HepG2 (cell line): ENCODE measurements at regions not wholly inside any gene's neighbourhood (a gene's known extent, or its start where the extent isn't known, plus 50 kb on each side); places are given as distances from the start of the nearest gene placed in this dataset.

Experiments used
- ATAC-seq: fragments of 200-7000 bp; cut with Tn5 transposase; 3 replicates; pipeline ENCODE4 v1.9.1; 2020; ENCODE audit warnings: mild to moderate bottlenecking, moderate library complexity
- BruUV-seq: library from RNA; stranded (reverse); fragments of 400-500 nt; replicated peaks from 2 replicates; lab custom pipeline; 2021; lab: Mats Ljungman, UMichigan
- CTCF ChIA-PET: fragments of 300-600 bp; formaldehyde crosslinking; extraction: SDS; loops from one replicate; lab custom pipeline; 2021; ENCODE audit warnings: low total read pairs, inconsistent platforms, low intra/inter-chr PET ratio; lab: Yijun Ruan, JAX
- POLR2A ChIA-PET: fragments of 350-600 bp; sonication (Branson Sonifier 250); formaldehyde crosslinking; loops from one replicate; lab custom pipeline; 2020; ENCODE audit warnings: antibody characterized with exemption, inconsistent platforms; lab: Yijun Ruan, JAX
- DNase-seq: peaks from one replicate; pipeline ENCODE4 v3.0.0-alpha.2; 2015; ENCODE audit warnings: low spot score
- FAIRE-seq: peaks from 3 replicates; lab custom pipeline; 2011; peaks lifted over from hg19 to GRCh38; lab: Jason Lieb, UNC
- H2AFZ ChIP-seq: one replicate; pipeline ENCODE4 v1.6.1; 2011; ENCODE audit warnings: low read length, inconsistent platforms
- H3K27ac ChIP-seq: fragments of 300-600 bp; 3 replicates; pipeline ENCODE4 v1.8.0; 2011; ENCODE audit warnings: mixed run types, mild to moderate bottlenecking, mixed read lengths, low read length, inconsistent platforms; ENCODE audit not compliant: insufficient read depth; ENCODE audit errors: extremely low read length
- H3K27me3 ChIP-seq, 2 experiments: fragments of 200-600 bp in 1 of 2; 2 replicates in 1 of 2; 3 replicates in 1 of 2; pipeline versions ENCODE4 v1.6.0 to v1.8.0; 2011; ENCODE audit warnings: low read length in 2 of 2, mild to moderate bottlenecking in 2 of 2, moderate library complexity in 2 of 2, inconsistent platforms in 1 of 2; ENCODE audit not compliant: insufficient read depth in 2 of 2, control insufficient read depth in 1 of 2
- H3K36me3 ChIP-seq, 2 experiments: fragments of 200-600 bp in 1 of 2; replicated peaks in 1 of 2; 2 replicates in 1 of 2; 3 replicates in 1 of 2; pipeline versions ENCODE4 v1.5.1 to v1.8.0; 2011; ENCODE audit warnings: low read length in 2 of 2, inconsistent platforms in 1 of 2; ENCODE audit not compliant: insufficient read depth in 2 of 2, control insufficient read depth in 1 of 2
- H3K4me1 ChIP-seq: 2 replicates; pipeline ENCODE4 v1.5.1; 2012; ENCODE audit warnings: low read length, inconsistent platforms; ENCODE audit not compliant: insufficient read depth
- H3K4me2 ChIP-seq: 2 replicates; pipeline ENCODE4 v1.6.0; 2011; ENCODE audit warnings: low read depth, low read length, inconsistent platforms
- H3K4me3 ChIP-seq, 3 experiments: fragments of 200-600 bp in 1 of 3; sonication (generic), shearing (Covaris generic) in 1 of 3; replicated peaks in 1 of 3; 2 replicates each; pipeline ENCODE4 v1.5.1; 2011 to 2016; ENCODE audit warnings: low read length in 3 of 3, inconsistent platforms in 2 of 3, low read depth in 2 of 3, mild to moderate bottlenecking in 2 of 3, control low read depth in 1 of 3, mixed read lengths in 1 of 3; ENCODE audit not compliant: insufficient read depth in 1 of 3
- H3K79me2 ChIP-seq: one replicate; pipeline ENCODE4 v1.6.1; 2011; ENCODE audit warnings: low read length, inconsistent platforms; ENCODE audit not compliant: insufficient read depth
- H3K9ac ChIP-seq: 2 replicates; pipeline ENCODE4 v1.6.0; 2011; ENCODE audit warnings: mild to moderate bottlenecking, low read depth, low read length, inconsistent platforms; ENCODE audit not compliant: insufficient read depth
- H3K9me3 ChIP-seq: 2 replicates; pipeline ENCODE4 v1.5.1; 2012; ENCODE audit warnings: mild to moderate bottlenecking, low read length
- H4K20me1 ChIP-seq: 2 replicates; pipeline ENCODE4 v1.6.0; 2011; ENCODE audit warnings: inconsistent platforms, mild to moderate bottlenecking, low read length, moderate library complexity; ENCODE audit not compliant: insufficient read depth
- KLF13 ChIP-seq: sonication (generic); formaldehyde crosslinking; IDR thresholded peaks from 2 replicates; pipeline ENCODE4 v1.4.0; 2020; ENCODE audit warnings: mild to moderate bottlenecking, missing genetic modification reagents
- MEIS1 ChIP-seq: sonication (generic); formaldehyde crosslinking; IDR thresholded peaks from 2 replicates; pipeline ENCODE4 v1.9.0; 2021; ENCODE audit warnings: mild to moderate bottlenecking, missing genetic modification reagents, moderate library complexity, borderline replicate concordance
- TCF7 ChIP-seq: sonication (generic); IDR thresholded peaks from 2 replicates; pipeline ENCODE4 v1.6.1; 2016; ENCODE audit warnings: antibody characterized with exemption, low read depth
- ZKSCAN1 ChIP-seq: fragments of 150-350 bp; IDR thresholded peaks from 2 replicates; pipeline ENCODE4 v1.6.1; 2014; ENCODE audit warnings: low read length
- ZNF296 ChIP-seq: sonication (generic); formaldehyde crosslinking; conservative IDR thresholded peaks from 2 replicates; pipeline ENCODE4 v1.5.0; 2020; ENCODE audit warnings: mild to moderate bottlenecking, missing genetic modification reagents
- ZNF337 ChIP-seq: sonication (generic); formaldehyde crosslinking; IDR thresholded peaks from 2 replicates; pipeline ENCODE4 v1.5.1; 2020; ENCODE audit warnings: missing genetic modification reagents, low read depth, mild to moderate bottlenecking, borderline replicate concordance
- ZNF749 ChIP-seq: sonication (generic); formaldehyde crosslinking; IDR thresholded peaks from 2 replicates; pipeline ENCODE4 v1.8.0; 2022; ENCODE audit warnings: mild to moderate bottlenecking, missing genetic modification reagents, moderate library complexity, borderline replicate concordance
- WGBS: methylation state at CpG from one replicate; pipeline ENCODE4 v1.1.6; 2017; ENCODE audit warnings: low lambda C conversion rate; 5-methylcytosine and 5-hydroxymethylcytosine counted together
- in situ Hi-C: cut with HindIII; loops from 2 replicates; pipeline ENCODE4 v1.10.0; 2017; ENCODE audit warnings: low pct_unique_long_range_greater_than_20kb; ENCODE audit not compliant: extremely low pct_ligation_motif_present
- intact Hi-C: fragments of 100-400 bp; cut with micrococcal nuclease; formaldehyde crosslinking; loops from one replicate; pipeline ENCODE4 v1.10.0; 2022; ENCODE audit not compliant: unreplicated experiment
- TF ChIP-seq, protein P1 (sequence below): sonication (generic); formaldehyde crosslinking; IDR thresholded peaks from 2 replicates; pipeline ENCODE4 v1.5.1; 2020; ENCODE audit warnings: mild to moderate bottlenecking, missing genetic modification reagents, moderate library complexity

DNA sequence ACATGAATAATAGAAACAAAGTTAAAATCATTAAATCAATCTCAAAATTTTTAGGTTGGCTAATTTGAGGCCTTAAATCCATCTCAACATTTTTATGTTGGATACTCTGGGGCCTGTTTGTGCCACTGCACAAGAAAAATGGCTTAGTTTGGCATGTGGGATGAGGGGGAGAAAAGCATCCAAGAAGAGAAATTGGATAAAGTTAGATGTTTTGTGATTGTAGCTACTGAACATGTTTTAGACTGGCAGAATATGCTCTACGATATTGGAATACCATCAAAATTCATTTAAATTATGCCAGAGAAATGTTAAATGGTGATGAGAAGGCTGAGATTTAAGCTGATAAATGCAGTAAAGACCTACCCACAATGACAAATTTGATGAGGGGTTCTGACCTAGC, 376.9 kb downstream of the CXXC4 start:
- Histone ChIP-seq H3K9ac (no peak overlapping the region), H3K4me1 (no peaks in the 10 kb centered on the region), H3K4me3 (no peak overlapping the region), H3K27ac (no peak overlapping the region), H3K4me2 (no peak overlapping the region), H4K20me1 (no peaks in the 10 kb centered on the region), H3K9me3 (peaks cover 26% of the 10 kb centered on the region), H3K79me2 (no peaks in the 10 kb centered on the region), H3K27me3 (no peaks in the 10 kb centered on the region), H2AFZ (no peak overlapping the region), H3K36me3 (no peaks in the 10 kb centered on the region)
- ChIA-PET POLR2A (no interaction called here), CTCF (no interaction called here)
- ATAC-seq (no peak), FAIRE-seq (no peak), DNase-seq (no peak)
- in situ Hi-C loops = no loop called here
- intact Hi-C loops = no loop called here
- BruUV-seq = no TSS peak
- 0% methylated on average over 1 of the region's 1 CpG for WGBS
- TF ChIP-seq ZNF337 = no peak
- TF ChIP-seq ZKSCAN1 = no peak
- TF ChIP-seq ZNF749 (CRISPR knock-in tag) = no peak
- TF ChIP-seq, protein P1, sequence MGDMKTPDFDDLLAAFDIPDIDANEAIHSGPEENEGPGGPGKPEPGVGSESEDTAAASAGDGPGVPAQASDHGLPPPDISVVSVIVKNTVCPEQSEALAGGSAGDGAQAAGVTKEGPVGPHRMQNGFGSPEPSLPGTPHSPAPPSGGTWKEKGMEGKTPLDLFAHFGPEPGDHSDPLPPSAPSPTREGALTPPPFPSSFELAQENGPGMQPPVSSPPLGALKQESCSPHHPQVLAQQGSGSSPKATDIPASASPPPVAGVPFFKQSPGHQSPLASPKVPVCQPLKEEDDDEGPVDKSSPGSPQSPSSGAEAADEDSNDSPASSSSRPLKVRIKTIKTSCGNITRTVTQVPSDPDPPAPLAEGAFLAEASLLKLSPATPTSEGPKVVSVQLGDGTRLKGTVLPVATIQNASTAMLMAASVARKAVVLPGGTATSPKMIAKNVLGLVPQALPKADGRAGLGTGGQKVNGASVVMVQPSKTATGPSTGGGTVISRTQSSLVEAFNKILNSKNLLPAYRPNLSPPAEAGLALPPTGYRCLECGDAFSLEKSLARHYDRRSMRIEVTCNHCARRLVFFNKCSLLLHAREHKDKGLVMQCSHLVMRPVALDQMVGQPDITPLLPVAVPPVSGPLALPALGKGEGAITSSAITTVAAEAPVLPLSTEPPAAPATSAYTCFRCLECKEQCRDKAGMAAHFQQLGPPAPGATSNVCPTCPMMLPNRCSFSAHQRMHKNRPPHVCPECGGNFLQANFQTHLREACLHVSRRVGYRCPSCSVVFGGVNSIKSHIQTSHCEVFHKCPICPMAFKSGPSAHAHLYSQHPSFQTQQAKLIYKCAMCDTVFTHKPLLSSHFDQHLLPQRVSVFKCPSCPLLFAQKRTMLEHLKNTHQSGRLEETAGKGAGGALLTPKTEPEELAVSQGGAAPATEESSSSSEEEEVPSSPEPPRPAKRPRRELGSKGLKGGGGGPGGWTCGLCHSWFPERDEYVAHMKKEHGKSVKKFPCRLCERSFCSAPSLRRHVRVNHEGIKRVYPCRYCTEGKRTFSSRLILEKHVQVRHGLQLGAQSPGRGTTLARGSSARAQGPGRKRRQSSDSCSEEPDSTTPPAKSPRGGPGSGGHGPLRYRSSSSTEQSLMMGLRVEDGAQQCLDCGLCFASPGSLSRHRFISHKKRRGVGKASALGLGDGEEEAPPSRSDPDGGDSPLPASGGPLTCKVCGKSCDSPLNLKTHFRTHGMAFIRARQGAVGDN (CRISPR knock-in tag) = no peak
- no peak for TF ChIP-seq ZNF296
- no peak for TF ChIP-seq MEIS1 (CRISPR knock-in tag)
- TF ChIP-seq KLF13 (CRISPR knock-in tag) = no peak
- TF ChIP-seq TCF7 = no peak
